Calu3 (cell line): ENCODE measurements at regions not wholly inside any gene's neighbourhood (a gene's known extent, or its start where the extent isn't known, plus 50 kb on each side); places are given as distances from the start of the nearest gene placed in this dataset.
A peak's percentile ranks its signal among the peaks of the same experiment; 100 is the strongest.

Source experiments
- BruUV-seq: library from RNA; stranded (reverse); fragments of 400-500 nt; replicated peaks from 2 replicates; lab custom pipeline; 2021; lab: Mats Ljungman, UMichigan
- CTCF ChIA-PET: fragments of 300-600 bp; sonication (Branson Sonifier 250); formaldehyde crosslinking; loops from one replicate; lab custom pipeline; 2022; ENCODE audit warnings: antibody characterized with exemption; lab: Charles Lee
- DNase-seq: peaks from one replicate; pipeline ENCODE4 v3.0.0; 2022
- H3K27ac Mint-ChIP-seq: one replicate; pipeline ENCODE4 v1.8.0; 2022; ENCODE audit warnings: mixed read lengths; ENCODE audit not compliant: unreplicated experiment
- H3K27me3 Mint-ChIP-seq: one replicate; pipeline ENCODE4 v1.8.0; 2022; ENCODE audit warnings: mixed read lengths; ENCODE audit not compliant: unreplicated experiment
- H3K36me3 Mint-ChIP-seq: one replicate; pipeline ENCODE4 v1.8.0; 2022; ENCODE audit warnings: mild to moderate bottlenecking, moderate library complexity, mixed read lengths; ENCODE audit not compliant: insufficient read depth, unreplicated experiment
- H3K4me1 Mint-ChIP-seq: one replicate; pipeline ENCODE4 v1.8.0; 2022; ENCODE audit warnings: mild to moderate bottlenecking, low read depth, mixed read lengths; ENCODE audit not compliant: unreplicated experiment
- H3K4me3 Mint-ChIP-seq: one replicate; pipeline ENCODE4 v1.8.0; 2022; ENCODE audit warnings: mild to moderate bottlenecking, low read depth, moderate library complexity, mixed read lengths; ENCODE audit not compliant: unreplicated experiment
- H3K9me3 Mint-ChIP-seq: one replicate; pipeline ENCODE4 v1.8.0; 2022; ENCODE audit warnings: low read depth, mixed read lengths; ENCODE audit not compliant: unreplicated experiment
- CTCF ChIP-seq: fragments of 200-600 bp; IDR thresholded peaks from one replicate; pipeline ENCODE4 v1.8.0; 2022; ENCODE audit warnings: antibody characterized with exemption; ENCODE audit not compliant: unreplicated experiment
- intact Hi-C: fragments of 100-400 bp; cut with micrococcal nuclease; formaldehyde crosslinking; loops from one replicate; pipeline ENCODE4 v1.10.0; 2022; ENCODE audit not compliant: unreplicated experiment

DNA sequence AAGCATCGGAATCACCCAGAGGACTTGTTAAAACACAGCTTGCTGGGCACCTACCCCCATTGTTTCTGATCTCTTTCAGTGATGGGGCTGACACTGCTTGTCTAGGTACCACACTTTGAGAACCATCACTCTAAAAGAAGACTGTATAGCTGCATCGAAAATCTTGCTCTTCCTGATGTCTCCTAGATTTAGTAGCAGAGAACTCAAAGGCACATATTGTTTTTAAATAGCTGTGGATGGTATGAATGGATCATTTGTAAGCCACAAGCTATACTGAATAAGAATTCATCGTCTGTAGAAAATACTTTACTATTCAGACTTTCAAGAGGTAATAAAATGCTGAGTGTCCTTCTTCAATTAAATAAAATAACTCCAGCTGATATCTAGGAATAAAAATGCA lies 405.4 kb downstream of the ANKRD50 start:
- peaks cover 4% of the 10 kb centered on the region for H3K4me1 Mint-ChIP-seq
- H3K4me3 Mint-ChIP-seq, result no peak overlapping the region
- CTCF ChIA-PET, result no interaction called here
- no peaks in the 10 kb centered on the region for H3K9me3 Mint-ChIP-seq
- no peak for DNase-seq
- H3K36me3 Mint-ChIP-seq, result no peaks in the 10 kb centered on the region
- H3K27ac Mint-ChIP-seq, result no peak overlapping the region
- no peaks in the 10 kb centered on the region for H3K27me3 Mint-ChIP-seq
- BruUV-seq, result no TSS peak
- intact Hi-C loops, result no loop called here
- TF ChIP-seq CTCF, result no peak

DNA sequence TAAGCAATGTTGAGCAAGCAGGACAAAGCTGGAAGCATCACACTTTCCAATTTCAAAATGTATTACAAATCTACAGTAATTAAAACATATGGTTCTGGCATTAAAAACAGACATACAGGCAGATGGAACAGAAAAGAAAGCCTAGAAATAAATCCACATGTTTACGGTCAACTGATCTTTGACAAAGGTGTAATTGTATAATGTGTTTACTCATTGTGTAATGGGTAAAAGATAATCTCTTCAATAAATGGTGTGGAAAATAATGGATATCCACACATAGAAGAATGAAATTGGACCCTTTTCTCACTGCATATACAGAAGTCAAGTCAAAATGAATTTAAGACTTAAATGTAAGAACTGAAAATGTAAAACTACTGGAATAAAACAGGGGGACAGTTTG lies 394.2 kb downstream of the ANKRD50 start:
- BruUV-seq, result no TSS peak
- Mint-ChIP-seq H3K4me3 (no peak overlapping the region), H3K9me3 (no peaks in the 10 kb centered on the region), H3K27ac (no peak overlapping the region), H3K36me3 (no peaks in the 10 kb centered on the region), H3K27me3 (no peaks in the 10 kb centered on the region), H3K4me1 (peaks cover 22% of the 10 kb centered on the region)
- intact Hi-C loops, result no loop called here
- DNase-seq, result no peak
- CTCF ChIA-PET, result no interaction called here
- no peak for TF ChIP-seq CTCF

DNA sequence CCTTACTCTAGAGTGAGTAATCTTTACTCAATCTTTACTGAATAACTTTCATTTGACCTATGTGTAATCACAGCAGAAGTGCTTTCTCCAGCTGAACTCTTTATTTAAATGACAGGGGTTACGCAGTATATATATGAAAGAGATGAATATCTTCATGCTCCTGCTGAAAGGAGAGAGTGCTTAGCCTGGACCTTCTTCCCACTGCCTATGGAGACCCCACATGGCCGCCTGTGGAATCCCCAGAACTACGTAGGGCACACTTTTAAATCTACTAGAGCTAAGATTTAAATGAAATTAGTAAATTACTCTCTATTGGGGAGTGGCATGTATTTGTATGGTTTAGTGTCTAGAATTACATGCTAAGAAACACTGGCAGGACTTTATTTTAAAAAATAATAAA lies 391.2 kb downstream of the ANKRD50 start:
- Mint-ChIP-seq H3K4me3 (no peak overlapping the region), H3K9me3 (peaks cover 2% of the 10 kb centered on the region), H3K27ac (no peak overlapping the region), H3K27me3 (no peaks in the 10 kb centered on the region), H3K36me3 (no peaks in the 10 kb centered on the region), H3K4me1 (peaks cover 7% of the 10 kb centered on the region)
- intact Hi-C loops, result loop anchor here (2.0 to 10.0 kb wide), 5 partner anchors 57 to 657 kb away; no protein-coding TSS in a partner anchor
- no peak for TF ChIP-seq CTCF
- no TSS peak for BruUV-seq
- CTCF ChIA-PET, result interaction anchor here (1.0 kb wide), 1 partner anchor 18 kb away, joined by 3 read pairs; no protein-coding TSS in a partner anchor
- DNase-seq, result peak; percentile 6

DNA sequence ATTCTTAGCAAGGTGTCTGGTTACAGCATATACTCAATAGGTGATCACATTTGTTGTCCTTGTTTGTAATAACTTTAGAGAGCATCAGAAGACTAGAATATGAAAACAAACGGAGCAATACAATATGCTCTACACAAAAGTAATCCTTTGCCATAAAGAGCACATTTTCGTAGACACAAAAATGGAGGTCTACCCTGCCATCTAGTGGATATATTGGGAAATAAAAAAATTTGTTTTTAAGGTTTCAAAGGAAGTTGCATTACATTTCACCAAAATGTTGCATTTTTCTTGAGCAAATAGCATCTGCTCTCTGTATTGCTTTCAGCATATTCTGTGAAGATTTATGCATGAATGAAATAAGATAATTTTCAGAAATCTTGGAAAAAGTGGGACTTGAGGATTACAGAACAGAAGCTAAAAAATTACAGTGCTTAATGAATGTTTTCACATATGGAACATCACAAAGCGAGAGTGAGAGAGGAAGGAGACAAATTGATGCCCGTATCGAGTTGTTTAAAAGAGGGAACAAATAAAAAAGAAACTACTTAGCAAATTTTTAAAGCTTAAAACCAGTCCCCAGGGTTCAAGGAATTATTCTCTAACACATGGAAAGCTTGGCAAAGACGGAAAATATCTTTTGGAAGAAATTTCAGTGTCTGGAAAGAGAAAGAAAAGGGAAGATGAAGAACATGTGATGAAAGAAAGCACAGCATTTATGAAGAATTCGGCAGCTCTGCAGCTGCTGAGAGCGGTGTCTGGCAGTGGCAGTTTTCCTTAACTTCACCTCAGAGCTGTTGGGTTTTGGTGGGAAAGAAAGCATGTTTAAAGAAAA lies 390.1 kb downstream of the ANKRD50 start:
- TF ChIP-seq CTCF, result no peak
- no TSS peak for BruUV-seq
- no peak overlapping the region for H3K27ac Mint-ChIP-seq
- no peaks in the 10 kb centered on the region for H3K36me3 Mint-ChIP-seq
- no peak overlapping the region for H3K4me3 Mint-ChIP-seq
- no peak for DNase-seq
- CTCF ChIA-PET, result no interaction called here
- peaks cover 2% of the 10 kb centered on the region for H3K9me3 Mint-ChIP-seq
- H3K4me1 Mint-ChIP-seq, result peaks cover 7% of the 10 kb centered on the region
- H3K27me3 Mint-ChIP-seq, result no peaks in the 10 kb centered on the region
- intact Hi-C loops, result loop anchor here (5.0 to 10.0 kb wide), 4 partner anchors 210 to 658 kb away; no protein-coding TSS in a partner anchor
